H4 (cell line): ENCODE measurements at regions not wholly inside any gene's neighbourhood (a gene's known extent, or its start where the extent isn't known, plus 50 kb on each side); places are given as distances from the start of the nearest gene placed in this dataset.
"Not testable (repeated sequence)": the region's sequence is repeated elsewhere in the genome, so short reads cannot be mapped to it uniquely, and the experiment has no call there.

Experiments
- DNase-seq: peaks from one replicate; pipeline ENCODE4 v3.0.0-alpha.2; 2015; ENCODE audit warnings: low spot score

DNA sequence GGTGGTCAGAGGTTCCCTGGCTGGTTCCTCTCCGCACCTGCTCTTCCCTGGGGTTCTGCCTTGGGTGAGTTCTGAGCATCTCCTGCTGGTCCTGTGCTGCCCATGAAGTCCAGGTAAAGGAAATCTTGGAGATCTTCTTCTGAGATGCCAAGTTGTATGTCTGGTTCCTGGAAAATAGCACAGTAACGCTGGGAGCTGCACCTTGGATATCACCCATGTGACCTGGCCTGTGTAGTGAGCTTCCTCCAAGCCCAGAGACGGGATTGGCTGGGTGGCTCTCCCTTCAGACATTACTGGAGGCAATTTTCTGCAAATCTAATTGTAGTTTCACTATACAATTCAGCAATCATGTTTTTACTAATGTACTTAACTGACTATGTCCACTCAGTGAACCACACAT, 1281.1 kb downstream of the TMEM121 start:
- no peak for DNase-seq

DNA sequence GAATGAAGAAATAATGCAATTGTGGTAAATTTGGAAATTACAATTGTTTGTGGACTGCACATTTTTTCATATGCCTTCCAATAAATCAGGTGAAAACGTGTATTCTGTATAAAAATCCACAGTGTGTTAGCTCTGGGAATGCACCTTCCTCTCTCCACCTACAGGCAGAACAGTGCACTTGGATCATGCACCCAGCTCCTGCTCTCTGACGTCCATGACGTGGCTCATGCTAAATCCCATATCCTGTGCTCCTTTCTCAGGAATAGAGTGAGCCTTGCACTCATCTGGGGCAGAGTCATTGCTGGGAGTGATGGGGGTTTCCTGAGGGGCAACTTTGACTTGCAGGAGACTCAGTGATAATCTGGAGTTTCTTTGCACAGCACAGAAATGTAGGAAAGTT, 1282.1 kb downstream of the TMEM121 start:
- DNase-seq: no peak

DNA sequence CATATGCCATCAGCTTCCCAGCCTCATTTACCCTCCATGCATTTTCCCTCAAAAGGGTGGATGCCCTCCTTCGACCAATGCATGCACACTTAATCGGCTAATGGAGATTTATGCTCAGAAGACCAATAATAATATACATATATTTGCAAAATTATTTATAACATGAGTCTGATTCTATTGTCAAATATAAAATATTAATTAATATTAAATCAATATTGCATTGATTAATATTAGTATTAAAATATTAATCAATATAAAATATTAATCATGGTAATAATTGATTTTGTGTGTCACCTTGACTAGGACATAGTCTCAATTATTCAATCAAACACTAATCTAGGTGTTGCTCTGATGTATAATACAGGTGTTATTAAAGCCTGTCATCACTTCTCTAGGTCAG, 1282.5 kb downstream of the TMEM121 start:
- DNase-seq: no peak

DNA sequence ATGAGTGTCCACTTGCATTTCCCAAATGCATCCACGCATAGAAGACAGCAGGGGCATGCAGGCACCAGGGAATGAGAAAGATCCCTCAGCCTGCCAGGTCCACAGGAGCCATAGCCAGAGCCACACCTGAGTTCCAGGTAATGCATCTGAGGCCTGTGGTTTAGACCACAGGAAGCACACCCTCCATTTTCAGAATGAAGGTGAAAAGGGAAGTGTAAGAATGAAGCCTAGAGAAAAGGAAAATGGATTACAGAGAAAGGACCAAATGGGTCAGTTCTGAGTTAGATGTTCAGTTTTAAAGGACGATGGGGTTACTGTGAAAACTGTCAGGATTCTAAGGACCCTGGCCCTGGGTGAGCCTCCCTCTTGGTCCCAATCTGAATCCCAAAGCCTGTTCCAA, 1283.2 kb downstream of the TMEM121 start:
- no peak for DNase-seq

DNA sequence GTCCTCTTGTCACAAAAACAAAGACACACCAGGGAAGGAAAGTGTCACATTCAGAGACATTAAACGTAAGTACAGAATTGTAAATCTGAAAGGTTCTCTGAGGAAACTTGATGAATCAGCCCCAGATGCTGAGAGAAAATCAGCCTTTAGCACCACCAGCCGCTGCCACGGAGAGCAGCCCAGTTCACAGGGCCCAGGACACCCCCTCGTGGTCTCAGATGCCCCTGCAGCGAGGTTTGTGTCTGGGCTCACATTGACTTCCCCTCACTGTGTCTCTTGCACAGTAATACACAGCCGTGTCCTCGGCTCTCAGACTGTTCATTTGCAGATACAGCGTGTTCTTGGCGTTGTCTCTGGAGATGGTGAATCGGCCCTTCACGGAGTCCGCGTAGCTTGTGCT, 1283.8 kb downstream of the TMEM121 start:
- DNase-seq: not testable (repeated sequence)

DNA sequence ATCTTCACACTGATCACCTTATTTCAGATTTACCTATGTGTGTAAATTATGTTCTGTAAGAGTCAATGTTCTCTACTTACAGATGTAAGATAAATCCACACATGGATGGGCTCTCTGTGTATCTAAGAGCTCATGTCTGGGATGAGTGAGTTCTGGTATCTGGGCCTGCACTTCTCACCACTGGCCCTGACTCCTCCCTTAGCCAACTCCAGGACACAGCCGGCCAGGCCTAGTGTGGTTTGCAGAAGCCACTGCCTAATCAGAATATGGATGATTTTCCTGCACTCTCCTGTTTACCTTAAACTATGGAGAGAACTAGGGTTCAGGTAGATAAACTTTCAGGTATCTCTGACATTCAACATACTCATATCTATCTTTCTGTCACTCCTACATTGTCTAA, 1284.8 kb downstream of the TMEM121 start:
- DNase-seq: no peak

DNA sequence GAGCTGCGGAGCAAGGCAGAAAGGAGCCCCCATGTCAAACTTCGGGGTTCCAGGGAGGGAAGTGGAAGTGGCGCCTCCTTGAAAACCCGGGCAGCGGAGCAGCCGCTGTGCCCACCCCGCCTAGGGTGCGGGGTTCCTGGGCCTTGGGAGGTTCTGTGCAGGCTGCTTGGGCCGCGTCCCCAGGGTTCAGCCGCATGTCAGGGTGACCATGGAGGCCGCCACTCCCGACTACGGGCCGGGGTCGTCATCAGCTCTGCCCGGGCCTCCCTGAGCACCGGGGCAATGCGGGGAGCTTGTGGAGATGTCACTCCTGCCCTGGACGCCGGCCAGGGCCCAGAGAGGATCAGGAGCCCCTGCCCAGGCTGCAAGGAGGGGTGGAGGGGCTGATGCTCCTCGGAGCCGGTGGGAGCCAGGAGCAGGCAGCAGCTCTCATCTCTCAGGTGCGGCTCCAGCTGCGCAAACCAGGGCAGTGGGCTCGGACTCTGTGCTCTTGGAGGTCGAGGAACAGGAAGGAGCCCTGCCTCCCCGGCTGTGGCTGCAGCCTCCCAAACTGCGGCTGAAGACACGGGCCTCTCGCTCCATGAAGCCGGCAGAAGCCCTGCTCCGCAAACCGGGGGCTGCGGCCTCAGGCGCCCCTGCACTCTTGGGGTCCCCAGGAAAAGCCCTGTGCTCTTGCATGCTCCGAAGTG, 1286.5 kb downstream of the TMEM121 start:
- no peak for DNase-seq

DNA sequence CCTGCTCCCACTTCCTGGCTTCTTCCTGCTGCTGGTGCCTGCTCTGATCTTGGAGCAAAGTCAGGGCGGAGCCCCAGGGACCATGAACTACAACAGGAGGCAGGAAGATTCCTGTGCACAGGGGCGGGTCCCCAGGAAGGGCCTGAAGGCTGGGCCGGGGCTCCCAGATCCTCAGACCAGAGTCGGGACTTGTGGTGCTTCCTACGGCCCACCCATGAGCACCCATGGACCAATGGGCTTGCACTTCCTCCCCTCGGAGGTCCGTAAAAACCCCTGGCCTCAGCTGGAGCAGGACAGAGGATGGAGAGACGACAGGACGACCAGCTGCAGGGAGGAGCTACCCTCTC, 1287.1 kb downstream of the TMEM121 start:
- peak; percentile 10 for DNase-seq

DNA sequence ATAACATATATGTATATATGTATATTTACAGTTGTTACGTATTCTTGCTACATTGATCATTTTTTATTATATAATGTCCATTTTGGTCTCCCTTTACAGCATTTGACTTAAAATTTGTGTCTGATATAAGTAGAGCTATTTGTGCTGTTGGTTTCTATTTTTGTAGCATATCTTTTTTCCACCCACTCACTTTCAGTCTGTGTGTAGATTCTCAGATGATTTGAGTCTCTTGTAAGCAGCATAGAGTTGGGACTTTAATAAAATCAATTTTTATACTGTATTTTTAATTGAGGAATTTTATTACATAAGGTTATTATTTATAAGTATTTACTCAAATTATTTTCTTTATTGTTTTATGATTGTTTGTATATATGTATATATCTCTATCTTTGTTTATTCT, 1293.7 kb downstream of the TMEM121 start:
- DNase-seq: no peak

DNA sequence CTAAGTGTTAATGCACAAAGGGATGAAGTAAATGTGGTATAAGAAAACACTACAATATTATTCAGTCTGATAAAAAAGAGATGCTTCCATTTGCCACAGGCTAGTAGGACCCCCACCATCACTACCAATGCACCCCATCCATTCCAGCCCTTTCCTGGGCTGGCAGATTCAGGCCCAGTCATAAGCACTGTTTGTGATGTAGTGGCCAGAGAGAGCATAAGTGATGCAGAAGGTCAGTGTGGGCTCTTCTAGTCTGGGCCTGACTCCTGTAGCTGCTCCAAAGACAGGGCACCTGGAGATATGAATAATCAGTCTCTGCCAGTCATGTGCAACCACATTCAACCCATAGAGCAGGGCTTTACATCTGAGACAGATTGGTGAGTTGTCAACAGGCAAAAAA, 1294.7 kb downstream of the TMEM121 start:
- DNase-seq: no peak

DNA sequence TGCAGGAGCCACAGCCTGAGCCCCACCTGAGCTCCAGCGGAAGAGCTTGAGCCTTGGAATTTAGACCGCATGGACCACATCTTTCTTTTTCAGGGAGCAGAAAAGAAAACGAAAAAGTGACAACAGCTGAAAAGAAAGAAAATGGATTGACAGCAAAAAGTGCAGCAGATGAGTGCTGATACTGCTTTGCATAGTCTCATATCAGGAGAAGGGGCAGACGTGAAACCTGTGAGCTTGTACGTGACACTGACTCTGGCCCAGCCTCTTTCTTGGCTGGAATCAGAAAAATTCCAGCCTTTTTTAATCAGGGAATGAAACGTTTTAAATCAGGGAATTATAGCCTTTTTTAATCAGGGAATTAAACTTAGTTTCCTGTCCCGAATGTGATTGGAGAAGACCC, 1296.5 kb downstream of the TMEM121 start:
- DNase-seq: no peak

DNA sequence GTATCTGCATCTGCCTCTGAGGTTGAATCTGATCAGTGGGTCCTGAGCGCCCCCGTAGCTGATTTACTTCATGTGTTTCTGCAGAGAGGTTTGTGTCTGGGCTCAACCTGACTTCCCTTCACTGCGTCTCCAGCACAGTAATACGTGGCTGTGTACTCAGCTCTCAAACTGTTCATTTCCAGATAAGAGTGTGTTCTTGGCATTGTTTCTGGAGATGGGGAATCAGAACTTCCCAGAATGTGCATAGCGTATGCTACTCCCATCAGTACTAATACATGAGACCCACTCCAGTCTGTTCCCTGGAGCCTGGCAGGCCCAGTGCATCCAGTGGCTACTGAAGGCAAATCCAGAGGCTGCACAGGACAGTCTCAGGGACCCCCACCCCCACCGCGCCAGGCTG, 1297.2 kb downstream of the TMEM121 start:
- DNase-seq: no peak

DNA sequence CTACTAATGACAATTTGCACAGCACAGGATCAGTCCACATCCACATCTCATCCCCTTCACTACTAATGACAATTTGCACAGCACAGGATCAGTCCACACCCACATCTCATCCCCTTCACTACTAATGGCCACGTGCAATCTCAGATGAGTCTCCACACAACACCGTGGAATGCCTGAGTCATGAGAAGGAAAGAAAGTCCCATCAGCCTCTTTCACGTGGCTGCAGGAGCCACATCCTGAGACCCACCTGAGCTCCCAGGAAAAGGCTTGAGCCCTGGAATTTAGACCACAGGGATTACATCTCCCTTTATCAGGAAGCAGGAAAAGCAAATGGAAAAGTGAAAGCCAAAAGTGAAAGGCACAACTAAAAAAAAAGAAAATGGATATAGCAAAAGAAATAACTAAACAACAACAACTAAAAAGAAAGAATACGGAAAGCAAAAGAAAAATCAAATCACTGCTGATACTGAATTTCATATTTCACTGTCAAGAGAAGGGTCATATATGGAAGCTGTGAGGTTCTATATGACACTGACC, 1300.5 kb downstream of the TMEM121 start:
- no peak for DNase-seq

DNA sequence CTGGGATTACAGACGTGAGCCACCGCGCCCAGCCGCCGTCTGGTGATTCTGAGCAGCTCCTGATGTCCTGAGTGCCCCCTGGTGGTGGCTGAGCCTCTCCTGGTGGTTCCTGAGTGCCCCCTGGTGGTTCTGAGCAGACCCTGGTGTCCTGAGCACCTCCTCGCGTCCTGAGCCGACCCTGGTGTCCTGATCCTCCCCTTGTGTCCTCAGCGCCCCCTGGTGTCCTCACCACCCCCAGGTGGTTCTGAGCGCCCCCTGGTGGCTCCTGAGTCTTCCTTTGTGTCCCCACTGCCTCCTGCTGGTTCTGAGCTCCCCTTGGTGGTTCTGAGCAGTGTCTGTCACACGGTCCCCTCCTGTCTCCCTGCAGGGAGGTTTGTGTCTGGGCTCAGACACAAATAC, 1304.9 kb downstream of the TMEM121 start:
- peak; percentile 25 for DNase-seq

DNA sequence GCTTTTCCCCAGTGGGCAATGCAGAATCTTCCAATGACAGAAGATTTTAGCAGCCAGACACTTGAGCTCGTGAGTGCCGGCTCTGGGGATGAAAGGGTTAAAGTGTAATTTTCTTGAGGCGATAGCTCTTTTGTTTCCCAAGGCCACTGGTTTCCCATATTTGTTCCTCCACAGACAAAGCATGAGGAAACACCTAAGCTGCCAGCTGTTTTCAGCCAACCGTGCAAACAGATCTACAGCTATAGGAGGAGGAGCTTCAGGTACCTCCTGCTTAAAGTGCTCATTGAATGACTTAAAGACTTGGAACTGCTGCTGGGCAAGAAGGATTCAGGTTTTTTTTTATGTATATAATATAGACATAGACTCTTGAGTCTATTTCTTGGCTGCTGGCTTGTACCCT, 1311.5 kb downstream of the TMEM121 start:
- DNase-seq: no peak

DNA sequence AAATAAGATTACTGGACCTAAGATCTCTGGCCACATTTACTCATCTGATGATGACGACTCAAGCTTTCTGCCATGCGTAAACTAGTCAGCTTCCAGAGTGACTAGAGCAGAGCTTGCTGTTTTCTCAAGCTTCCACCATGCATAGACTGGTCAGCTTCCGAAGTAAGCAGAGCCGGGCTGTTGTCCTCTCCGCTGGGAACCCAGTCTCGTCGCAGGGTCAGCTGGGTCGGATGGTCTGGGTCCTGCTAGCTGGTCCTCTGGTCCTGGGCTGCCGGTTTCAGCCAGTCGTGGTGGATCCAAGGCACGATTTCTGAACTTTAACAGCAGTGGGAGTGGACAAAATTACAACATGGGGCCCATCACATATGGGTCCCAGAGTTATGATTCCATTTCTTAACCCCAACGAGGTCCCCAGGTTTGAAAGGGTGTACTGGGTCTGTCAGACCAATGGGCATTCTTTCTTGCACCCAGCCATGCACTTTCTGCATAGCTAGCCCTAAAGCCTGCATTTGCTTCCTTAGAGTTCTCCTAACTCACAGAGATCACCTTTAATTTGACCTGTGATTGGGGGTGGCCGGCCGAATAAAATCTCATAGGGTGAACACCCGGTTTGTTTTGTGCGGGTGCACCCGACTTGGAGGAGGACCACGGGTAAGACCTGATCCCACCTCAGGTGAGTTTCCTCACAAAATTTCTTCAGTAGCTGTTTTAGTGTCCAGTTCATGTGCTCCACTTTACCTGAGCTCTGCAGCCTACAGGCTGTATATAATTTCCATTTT, 1312.8 kb downstream of the TMEM121 start:
- no peak for DNase-seq

DNA sequence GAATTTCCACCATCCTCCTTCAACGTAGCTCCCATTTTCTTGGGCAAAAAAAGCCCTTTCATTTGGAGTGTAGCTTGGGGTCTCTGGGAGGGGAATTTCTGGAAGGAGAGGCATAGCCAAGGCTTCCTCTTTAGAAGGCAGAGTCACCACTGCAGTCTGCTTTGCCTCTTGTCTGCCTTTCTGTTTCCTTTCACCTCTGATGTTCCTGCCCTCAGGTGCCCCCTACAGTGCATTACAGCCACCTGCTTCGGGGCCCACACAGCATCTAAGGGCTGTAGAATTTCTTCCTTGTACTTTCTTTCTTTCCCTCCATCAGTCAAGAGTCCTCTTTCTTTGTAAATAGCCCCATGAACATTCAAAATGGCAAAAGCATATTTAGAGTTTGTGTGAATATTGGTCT, 1313.9 kb downstream of the TMEM121 start:
- DNase-seq: no peak

DNA sequence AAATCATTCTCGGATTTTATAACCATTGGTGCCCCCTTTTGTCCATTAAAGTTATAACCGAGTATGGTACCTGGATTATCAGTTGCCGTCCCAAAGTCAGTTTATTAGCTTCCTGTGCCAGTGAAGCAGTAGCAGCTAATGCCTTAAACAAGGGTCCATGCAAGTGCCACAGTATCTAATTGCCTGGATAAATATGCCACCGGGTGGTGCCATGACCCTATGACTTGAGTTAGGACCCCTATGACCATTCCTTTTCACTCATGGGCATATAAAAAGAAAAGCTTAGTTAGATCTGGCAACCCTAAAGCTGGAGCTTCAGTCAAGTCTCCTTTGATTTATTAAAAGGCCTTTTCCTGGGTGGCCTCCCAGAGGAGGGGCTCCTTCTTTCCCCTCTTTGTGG, 1314.6 kb downstream of the TMEM121 start:
- no peak for DNase-seq

DNA sequence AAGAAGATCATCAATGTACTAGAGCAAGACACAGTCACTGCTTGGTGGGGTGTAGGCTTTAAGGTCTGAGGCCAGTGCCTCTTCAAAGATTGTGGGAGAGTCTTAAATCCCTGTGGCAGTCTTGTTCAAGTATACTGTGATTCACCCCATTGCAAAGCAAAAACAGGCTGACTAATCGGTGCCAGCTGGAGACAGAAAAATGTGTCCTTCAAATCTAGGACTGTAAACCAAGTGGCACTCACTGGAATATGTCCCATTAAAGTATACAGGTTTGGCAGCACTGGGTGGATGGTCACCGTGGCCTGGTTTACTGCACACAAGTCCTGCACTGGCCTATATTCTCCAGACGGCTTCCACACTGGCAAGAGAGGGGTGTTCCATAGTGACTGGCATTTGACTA, 1315.3 kb downstream of the TMEM121 start:
- peak; percentile 18 for DNase-seq

DNA sequence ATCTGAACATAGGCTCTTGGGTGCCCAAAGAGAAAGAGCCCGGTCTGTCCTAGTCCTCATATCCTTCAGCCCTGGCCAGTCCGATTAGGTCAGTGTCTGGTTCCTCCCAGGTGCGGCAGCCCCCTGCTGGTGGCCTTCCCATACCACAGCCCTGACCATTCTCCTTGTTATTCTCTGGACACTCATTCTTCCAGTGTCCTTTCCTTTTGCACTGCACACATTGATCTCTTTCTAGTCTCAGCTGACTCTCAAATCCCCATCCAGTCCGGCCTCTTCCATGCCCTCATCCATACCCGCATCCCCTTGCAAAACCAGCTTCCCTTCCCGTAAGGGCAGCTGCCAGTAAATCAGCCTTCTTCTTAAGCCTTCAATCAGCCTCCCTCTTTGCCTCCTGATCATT, 1316.3 kb downstream of the TMEM121 start:
- DNase-seq: no peak

DNA sequence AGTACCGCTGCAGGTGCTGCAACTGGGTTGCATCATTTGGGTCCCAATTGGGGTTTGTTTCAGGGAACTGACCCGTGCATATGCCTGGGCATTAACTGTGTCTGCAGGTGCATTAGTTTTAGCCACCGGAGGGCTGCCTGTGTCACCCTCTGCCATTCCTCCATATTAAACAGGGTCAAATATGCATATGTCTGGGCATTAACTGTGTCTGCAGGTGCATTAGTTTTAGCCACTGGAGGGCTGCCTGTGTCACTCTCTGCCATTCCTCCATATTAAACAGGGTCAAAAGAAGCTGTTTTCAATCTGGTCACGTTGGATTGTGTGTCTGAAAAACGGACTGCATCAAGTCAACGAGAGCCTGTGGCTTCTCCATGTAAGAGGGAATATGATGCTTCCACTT, 1317.0 kb downstream of the TMEM121 start:
- no peak for DNase-seq

DNA sequence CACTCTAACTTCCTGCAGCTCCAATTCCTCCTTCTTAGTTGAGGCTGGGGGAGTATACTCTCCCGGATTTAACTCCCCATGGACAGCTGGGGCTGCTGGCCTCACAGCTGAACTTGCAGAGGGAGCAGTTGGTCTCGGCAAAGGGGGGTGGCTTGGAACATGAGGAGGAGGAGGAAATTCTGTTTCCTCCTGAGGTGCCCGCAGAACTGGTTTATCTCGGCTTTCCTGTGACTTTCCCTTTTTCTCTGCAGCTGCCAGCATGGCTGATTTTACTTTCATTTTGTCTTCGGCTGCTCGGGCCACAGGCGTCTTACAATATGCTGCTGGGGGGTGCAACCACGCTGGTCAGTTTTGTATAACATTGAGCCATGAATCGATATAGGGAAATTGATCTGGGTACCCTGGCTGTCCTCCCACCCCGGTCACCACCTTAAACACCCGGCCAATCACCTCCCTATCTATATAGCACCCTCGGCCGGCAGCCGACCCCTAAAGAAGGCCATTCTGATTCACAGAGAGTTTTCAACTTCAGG, 1317.6 kb downstream of the TMEM121 start:
- peak; percentile 27 for DNase-seq

DNA sequence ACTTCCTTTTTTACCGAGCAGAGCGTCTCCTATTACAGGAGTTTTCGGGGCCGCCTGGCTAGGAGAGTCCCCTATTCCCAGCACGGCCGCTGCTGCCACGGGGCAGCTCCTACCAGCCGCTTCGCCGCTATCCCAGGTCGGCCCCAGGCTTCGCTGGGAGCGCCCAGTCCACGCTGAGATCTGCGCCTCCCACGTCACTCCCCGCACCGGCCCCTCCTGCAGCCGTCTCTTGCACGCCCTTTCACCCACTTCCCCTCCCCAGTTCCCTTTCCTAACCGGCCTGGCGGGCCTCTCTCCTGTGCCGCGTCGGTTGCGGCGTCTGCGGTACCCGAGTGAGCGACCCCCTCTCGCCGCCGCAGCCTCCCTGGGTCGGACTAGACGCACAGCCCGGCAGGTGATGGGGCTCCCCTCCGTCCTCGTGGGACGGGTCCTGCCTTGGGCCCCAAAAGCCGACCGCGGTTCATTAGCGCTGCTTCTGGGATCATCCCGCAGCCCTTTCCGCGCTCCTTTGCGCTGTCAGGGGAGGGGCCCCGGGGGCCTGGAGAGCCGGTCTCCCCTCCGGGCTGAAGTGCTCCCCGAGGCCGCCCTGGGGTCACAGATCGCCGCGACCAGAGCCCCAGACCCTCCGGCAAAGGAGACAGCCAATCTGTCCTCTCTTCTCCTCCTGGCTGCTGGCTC, 1318.4 kb downstream of the TMEM121 start:
- no peak for DNase-seq
